M059J (cell line): ENCODE measurements at regions not wholly inside any gene's neighbourhood (a gene's known extent, or its start where the extent isn't known, plus 50 kb on each side); places are given as distances from the start of the nearest gene placed in this dataset.
"Not testable (repeated sequence)": the region's sequence is repeated elsewhere in the genome, so short reads cannot be mapped to it uniquely, and the experiment has no call there.

Experiments
- DNase-seq: peaks from one replicate; pipeline ENCODE4 v3.0.0-alpha.2; 2012; ENCODE audit warnings: low read depth

DNA sequence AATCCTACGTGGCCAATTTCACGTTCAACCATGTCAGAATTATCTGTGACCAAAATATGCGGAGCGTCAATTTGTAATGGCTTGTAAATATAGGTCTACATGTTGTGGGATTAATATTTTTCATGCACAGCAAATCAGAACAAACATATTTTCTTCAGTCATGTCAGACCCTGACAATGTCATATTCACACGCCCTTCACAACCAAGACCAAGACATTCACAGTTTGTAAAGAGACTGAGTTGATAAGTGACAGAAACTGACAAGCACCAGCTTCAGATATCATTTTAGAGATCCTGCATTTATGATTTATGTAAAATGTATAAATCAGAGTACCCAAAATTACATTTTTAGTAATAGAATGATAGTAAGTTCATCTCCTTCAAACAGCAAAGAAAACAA is 57.3 kb upstream of the NOVA1 start:
- DNase-seq = no peak

DNA sequence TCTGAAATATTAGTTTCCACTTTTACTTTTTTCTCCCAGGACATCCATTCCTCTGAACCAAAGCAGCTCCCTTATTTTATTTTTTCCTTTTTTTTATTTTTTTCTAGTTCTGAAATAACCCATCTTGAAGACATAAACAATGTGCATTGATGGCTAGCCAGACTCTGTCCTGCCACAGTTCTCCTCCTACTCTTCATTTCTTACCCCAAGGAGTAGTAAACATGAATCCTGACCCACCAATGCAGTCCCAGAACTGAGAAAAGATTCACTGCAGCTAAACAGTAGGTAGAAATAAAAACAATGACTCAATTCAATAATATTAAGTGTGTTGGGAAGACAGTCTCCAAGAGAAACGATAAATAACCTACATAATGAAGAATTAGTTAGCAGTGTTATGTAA is 65.7 kb upstream of the NOVA1 start:
- DNase-seq = no peak

DNA sequence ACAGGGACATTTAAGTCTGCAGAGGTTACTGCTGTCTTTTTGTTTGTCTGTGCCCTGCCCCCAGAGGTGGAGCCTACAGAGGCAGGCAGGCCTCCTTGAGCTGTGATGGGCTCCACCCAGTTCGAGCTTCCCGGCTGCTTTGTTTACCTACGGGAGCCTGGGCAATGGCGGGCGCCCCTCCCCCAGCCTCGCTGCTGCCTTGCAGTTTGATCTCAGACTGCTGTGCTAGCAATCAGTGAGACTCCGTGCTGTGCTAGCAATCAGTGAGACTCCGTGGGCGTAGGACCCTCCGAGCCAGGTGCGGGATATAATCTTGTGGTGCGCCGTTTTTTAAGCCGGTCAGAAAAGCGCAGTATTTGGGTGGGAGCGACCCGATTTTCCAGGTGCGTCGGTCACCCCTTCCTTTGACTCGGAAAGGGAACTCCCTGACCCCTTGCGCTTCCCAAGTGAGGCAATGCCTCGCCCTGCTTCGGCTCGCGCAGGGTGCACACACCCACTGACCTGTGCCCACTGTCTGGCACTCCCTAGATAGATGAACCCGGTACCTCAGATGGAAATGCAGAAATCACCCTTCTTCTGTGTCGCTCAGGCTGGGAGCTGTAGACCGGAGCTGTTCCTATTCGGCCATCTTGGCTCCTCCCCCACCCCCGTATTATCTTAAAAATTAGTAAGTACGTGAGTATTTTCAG is 81.0 kb upstream of the NOVA1 start:
- DNase-seq = not testable (repeated sequence)

DNA sequence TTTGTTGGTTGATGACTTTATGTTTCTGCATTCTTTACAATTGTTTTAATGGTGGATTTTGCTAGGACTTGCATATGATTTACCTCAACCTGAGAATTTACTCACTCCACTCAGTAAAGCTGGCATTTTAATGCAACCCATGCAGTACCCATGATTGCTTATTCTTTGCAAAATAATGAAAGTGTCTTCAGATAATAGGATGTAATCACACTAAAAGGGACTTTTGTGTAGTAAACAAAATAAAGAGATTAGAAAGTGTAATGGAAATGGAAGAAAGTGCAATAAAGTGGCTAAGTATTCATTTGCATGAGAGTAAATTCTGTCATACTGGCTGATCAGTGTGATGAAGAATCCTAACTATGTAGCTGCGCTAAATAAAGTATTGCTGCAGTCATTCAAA is 87.6 kb upstream of the NOVA1 start:
- DNase-seq = no peak

DNA sequence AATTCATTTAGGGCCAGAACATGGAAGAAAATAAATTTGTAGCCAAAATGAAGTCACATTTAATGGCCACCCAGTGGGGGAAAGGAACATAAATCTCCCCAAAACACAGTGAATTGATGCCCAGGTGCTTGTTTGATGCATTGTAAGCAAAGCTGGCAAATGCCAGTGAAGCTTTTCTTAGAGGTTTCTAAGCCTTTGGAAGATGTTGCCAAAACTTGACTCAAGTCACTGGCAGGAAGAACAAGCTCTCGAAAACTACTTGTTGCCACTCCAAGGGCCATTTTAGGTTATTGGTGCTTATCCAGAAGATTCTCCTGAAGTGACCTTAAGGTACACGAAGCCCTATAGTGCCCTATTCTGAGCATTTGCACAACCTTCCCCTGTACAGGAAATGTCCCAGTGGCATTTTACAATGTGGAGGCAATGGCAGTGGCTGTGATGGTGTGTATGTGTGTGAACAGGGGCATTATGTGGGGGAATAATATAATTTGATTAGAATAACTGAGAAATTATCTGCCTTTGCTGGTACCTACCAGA is 89.5 kb upstream of the NOVA1 start:
- no peak for DNase-seq

DNA sequence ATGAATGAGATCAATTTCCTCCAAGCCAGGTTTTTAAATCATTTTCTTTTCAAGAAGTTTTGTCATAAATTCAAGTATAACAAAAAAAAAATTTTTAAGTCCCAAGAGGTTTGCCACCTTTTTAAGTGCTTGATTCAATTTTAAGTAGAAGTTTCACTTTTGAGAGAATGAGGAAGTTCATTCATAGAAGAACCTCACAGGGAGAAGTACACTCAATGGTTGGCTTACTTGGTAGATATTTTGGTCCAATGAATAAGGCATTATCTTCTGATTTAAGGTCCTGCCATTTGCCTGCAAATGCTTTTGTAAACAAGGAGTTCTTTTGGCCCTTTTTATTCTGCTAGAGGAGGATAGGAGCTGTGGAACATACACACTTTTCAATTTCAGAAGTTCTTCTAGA is 96.7 kb upstream of the NOVA1 start:
- DNase-seq = no peak

DNA sequence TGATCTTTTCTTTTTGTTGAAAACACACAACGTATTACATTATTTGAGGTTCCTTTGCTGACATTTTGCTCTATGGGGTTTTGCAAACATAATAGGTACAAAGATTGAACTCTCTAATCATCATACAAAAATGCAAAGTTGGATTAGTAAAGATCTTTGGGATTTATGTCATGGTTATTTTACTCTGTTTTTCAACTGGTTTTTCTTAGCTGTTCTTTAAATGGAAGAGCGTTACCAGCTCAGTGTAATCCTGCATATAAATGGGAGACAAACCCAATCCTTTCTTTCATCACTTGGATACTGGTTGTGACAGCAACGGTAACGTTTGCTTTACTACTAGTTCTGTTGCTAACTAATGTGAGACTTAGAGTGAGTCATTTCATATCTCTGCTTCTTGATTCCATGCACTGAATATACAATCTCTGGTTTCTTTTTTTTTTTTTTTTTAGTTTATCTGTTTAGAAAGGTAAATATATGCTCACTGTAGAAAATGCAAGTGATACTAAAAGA is 104.9 kb upstream of the NOVA1 start:
- DNase-seq = no peak

DNA sequence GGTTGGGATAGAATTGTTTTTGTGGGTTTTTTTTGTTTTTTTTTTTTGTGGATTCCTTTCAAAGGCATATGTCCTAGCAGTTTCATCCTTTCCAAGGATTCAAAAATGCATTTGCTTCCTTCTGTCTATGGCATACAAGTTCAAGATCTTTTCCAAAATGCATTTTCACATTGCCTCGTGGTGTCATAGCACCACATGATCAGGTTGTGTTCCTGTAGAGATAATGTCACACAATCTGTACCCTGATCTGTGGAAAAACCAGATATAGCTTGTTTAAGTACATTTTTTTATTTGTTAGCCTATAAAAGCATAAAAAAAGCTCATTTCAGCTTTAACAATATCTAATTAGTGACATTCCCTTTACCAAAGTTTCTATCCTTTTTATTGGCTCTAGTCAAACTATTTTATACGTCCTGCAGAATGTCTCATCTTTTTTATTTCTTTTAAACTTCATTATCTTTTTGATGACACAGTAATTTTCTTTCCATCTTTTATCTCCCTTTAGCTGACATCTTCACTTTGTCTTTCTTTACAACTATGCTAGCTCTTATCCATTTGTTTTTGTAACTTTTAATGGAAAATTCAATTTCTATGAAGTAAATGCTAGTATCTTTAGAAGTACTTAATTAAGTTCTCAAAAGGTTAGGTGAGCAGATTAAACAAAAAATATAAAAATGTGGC is 106.0 kb upstream of the NOVA1 start:
- DNase-seq = no peak

DNA sequence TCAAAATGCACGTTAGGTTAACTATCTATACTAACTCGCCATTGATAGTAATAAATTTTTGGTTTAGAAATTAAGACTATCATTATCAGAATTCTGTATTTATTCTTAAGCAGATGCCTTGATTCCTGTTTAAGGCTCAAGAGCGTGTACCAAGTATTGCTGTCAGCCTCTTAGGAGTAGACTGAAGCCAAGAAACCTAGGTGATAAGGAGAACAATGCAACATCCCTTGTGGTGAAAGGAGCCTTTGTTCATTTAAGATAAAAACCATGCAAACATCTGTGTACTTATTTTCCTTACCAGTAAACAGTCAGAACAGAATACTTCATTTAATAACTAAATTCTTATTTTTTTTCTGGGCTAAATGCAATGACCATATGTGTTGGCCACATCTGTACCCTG is 109.4 kb upstream of the NOVA1 start:
- DNase-seq = no peak

DNA sequence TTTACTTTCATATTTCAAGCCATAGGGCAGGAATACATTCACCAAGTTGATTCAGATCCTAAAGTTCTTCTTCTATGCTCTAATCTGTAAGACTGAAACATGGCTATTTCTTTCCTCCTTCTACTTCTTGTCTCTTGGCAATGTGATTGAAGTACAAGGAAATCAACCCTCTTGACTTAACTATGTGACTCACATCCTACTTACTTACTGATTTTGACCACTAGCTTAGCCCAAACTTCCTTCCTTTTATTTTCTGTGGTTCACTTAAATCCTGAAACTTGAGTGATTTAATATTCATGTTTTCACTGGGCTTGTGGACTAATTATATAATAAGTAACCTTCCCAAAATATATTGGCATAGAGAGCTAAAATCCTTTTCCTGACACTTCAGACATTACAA is 111.2 kb upstream of the NOVA1 start:
- no peak for DNase-seq

DNA sequence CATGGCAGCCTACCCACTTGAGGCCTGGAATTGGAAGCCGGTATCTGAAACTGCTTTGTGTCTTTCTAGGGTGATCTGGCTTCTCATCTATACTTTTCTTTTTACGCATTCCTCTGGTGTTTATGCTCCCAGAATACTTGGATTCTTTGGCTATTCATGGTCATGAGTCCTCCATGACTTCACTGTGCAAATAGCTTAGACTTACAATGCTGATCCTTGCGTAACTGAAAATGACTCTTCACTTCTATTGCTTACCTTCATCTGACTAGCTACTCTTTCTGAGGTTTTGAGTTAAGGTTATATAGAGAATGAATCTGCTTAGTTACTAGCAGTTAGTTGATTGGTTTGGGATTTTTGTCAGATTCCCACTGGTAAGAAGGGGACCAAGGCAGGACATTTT is 121.7 kb upstream of the NOVA1 start:
- DNase-seq = no peak

DNA sequence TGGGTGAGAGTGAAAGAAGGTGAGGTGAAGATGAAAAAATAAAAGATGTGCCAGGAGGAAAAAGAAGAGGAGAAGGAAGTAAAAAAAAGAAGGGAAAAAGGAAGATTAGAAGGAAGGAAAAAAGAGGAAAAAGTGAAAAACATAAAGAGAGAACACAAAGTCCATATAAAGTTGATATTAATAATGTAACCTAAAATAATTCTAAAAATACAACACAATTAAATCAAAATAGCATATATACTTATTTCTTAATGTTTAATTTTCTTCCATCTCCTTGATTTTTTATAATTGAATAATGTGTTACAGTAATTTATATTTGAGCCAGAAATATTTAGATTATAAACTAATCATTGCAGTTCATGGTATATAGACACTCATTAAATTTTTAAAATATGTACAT is 124.4 kb upstream of the NOVA1 start:
- DNase-seq = no peak

DNA sequence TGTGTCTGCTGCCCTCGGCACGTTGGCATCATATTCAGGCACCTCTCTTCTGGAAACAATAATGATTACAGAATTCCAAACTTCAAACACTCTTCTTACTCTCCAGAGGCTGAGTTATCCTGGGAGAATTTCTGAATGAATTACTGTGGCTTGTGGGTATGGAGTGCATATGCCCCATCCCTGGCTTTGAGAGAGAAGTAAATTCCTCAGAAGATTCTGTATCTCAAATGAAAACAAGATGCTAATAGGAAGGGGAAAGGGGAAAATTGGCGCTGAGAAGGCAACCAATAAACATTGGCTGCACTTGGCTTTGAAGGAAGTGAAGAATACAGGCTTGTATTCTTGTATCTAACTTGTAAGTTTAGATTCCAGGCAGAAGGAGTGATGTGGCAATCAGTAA is 132.0 kb upstream of the NOVA1 start:
- no peak for DNase-seq

DNA sequence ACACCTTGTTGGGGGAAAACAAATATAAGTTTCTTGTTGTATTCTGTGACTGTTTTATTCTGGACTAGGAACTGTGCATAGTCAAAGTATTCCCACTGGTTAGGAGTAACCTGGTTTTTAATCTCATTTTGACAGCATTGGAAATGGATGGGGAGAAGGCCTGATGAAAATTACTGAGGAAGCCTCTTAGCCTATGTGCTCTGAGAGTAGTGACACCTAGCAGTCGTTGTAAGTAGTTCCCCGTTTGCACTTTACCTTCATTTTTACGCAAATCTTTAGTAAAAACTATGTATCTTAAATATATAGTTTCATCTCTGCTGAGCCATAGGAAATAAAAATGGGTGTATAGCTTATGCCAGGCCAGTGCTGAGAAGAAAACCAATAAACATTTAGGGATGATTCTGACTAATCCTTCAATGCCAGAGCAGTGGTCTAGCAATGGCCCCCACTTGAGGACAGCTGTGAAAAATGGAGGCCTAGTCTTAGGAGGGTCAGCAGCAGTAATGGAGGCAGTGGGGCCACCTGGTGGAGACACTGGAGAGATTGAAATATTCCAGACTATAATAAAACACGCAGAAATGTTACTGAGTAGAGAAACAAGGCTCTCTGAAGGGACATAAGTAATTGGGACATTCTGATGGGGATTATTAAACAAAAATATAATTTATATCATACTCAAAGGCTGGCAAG is 133.2 kb upstream of the NOVA1 start:
- DNase-seq = no peak

DNA sequence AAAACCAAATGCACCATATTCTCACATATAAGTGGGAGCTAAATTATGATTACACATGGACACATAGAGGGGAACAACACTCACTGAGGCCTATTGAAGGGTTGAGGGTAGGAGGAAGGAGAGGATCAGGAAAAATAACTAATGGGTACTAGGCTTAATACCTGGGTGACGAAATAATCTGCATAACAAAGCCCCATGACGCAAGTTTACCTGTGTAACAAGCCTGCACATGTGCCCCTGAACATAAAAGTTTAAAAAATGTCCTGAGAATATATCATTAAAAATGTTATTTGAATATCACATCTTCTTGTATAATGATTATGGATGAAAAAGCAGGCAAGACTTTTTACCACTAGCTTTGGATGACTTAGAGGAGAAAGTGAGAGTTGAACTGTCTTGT is 138.0 kb upstream of the NOVA1 start:
- DNase-seq = no peak

DNA sequence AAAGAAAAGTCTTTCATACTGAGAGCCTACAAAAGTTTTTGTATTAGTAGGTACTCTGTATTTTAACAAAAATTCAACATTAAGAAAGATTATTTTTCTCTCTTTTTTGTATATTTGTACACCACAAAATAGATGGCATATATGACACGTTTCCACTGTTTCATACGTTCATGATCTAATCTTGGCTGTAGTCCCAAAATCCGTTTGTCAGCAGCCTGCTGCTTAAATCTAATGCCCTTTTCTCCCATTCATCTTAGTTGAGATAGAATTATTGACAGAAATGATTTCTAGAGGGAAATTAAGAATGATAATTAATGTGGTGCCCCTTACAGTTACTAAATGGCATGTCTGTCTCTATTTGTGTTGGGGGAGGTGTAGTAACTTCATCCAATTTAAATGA is 140.7 kb upstream of the NOVA1 start:
- no peak for DNase-seq

DNA sequence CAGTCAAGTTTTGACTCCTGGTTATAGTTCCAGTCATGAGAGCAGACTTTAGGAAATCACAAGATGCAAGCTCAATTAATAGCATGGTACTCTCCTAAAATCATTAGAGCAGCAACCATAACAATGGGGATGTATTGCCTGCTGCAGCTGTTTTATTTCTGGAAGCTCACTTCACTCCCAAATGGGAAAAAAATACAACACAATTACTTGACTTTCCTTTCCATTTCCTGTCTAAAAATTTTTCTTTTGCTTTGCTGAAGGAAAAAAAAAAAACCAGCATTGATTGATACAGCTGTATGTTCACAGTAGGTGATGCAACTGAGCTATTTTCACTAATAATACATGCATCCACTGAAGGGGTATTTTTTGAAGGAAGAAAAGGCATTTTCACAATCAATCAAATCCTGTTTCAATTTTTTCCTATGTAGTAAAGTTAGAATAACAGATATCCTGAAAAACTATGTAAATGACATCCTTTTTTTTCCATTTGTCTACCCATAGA is 143.9 kb upstream of the NOVA1 start:
- no peak for DNase-seq

DNA sequence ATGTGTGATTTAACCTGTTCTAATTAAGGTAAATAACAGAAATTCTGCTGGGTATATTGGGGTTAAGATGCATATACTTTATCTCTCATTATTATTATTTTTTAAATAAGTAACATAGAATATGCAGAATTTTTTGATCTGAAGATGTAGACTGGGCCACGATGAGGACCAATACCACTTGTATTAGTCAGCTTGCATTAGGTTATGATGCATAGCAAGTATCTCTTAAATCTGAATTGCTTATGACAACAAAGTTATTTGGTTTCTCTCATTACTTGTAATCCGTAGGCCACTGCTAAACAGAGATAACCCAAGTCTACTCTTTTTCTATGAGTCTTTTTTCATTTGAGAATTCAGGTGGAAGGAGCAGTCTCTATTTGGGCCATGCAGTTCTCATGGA is 145.5 kb upstream of the NOVA1 start:
- no peak for DNase-seq

DNA sequence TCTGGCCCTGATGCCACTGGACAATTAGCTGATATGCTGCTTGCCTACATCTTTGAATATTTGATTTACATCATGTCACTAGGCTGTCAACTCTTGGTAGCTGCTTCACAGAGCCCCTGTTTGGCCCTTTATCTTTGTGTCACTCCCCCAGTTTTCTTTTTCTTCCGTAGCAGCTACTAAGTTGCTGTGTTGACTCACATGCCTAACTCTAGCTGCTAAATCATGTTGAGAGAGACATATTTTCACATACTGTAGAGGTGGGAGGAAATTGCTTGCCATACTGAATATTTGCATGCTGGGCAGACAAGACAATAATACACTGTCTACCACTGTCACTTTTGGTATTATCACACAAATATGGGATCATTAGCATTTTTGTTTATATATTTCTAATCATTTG is 147.1 kb upstream of the NOVA1 start:
- DNase-seq = no peak

DNA sequence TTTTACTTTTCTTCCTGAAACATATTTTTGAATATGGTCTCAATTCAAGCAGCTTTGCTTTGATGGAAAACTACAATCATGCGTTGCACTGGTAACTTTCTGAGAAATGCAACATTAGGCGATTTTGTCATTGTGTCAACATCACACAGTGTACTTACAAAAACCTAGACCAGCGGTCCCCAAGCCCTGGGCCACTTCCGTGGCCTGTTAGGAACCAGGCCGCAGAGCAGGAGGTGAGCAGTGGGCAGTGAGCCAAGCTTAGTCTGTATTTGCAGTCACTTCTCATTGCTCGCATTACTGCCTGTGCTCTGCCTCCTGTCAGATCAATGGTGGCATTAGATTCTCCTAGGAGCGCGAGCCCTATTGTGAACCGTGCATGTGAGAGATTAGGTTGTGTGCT is 163.7 kb upstream of the NOVA1 start:
- no peak for DNase-seq

DNA sequence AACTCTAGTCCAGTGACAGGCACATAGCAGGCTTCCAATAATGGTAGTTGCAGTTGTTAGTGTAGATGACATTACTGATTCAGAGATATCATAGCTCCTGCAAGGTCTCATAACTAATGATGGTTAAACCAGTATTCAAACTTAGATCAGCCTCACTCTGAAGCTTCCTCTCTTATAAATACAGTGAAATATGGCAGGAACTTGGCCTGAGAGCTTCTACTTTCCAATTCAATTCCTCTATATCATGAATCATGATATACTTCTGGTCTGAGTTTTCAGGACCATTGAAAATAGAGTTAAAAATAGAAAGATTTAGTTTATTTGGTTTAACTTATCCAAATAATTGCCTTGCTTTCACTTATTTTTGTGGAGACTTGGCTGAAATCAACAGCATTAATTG is 167.5 kb upstream of the NOVA1 start:
- DNase-seq = no peak

DNA sequence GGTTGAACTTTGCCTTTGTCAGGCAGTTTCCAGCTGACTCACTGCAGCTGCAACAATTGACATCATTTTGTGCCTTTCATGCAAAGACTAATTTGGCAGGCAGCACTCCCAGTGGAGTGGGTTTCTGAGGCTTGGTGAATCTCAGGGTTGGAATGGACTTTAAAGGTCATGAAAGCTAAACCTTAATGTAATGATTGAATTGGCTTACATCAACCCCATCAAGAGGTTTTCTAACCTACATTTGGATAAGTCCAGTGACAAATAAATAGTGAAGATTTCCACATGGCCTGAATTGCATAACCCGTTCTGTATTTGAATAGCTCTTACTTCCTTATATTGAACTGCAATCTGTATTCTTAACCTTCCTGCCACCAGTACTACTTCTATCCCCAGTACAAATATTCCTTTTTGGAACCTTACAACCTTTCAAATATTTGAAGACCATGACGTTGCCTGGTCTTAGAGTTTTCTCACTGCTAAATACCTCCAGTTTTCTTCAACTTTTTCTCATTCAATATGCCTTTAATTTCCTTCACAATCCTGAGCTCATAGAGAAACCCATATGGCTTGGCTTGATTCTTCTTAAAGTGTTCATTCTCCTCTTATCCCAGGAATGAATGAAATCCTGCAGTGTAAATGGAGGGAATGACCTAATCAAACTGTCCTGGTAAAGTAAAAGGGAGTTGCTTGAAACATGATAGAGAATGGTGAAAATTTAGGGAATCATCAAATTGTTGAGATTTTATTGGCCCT is 168.1 kb upstream of the NOVA1 start:
- no peak for DNase-seq
